T47D (cell line): ENCODE measurements at regions not wholly inside any gene's neighbourhood (a gene's known extent, or its start where the extent isn't known, plus 50 kb on each side); places are given as distances from the start of the nearest gene placed in this dataset.

ENCODE experiments used
- DNase-seq, 2 experiments: peaks; one replicate each; pipeline versions ENCODE4 v3.0.0 to v3.0.0-alpha.2; 2011 to 2012; ENCODE audit warnings: low read depth in 1 of 2, low spot score in 1 of 2
- JUND ChIP-seq: IDR thresholded peaks from 2 replicates; pipeline ENCODE4 v1.6.1; 2012; ENCODE audit warnings: low read depth
- in situ Hi-C: cut with HindIII; loops from 2 replicates; pipeline ENCODE4 v1.10.0; 2016; ENCODE audit warnings: low sequenced_read_pairs, low pct_unique_long_range_greater_than_20kb

GRCh38 chr16:65919145-65919985 is 447.1 kb upstream of the CDH5 start:
- no peak for TF ChIP-seq JUND

DNA sequence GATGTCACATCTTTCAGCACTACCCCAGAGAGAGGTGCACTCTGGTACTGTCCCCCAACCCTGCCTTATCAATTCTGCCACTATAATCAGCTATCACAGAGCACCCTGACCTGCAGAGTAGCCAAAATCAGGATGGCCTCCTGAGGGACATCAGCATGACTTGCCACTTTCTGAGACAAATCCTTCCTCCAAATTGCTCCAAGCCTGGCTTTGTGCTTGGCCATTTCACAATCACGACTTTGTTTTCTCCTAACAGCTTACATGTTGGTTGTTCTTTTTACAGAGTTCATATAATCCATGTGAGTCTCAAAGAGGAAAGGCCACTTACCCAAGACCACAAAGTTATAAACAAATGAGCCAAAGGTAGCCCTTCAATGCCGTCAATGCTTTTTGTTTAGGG is 449.0 kb upstream of the CDH5 start:
- DNase-seq: no peak
- TF ChIP-seq JUND: no peak
- in situ Hi-C loops: no loop called here

More at GRCh38 chr16:65919145-65919985, 447.1 kb upstream of the CDH5 start:
- no peak for DNase-seq
- in situ Hi-C loops: no loop called here

DNA sequence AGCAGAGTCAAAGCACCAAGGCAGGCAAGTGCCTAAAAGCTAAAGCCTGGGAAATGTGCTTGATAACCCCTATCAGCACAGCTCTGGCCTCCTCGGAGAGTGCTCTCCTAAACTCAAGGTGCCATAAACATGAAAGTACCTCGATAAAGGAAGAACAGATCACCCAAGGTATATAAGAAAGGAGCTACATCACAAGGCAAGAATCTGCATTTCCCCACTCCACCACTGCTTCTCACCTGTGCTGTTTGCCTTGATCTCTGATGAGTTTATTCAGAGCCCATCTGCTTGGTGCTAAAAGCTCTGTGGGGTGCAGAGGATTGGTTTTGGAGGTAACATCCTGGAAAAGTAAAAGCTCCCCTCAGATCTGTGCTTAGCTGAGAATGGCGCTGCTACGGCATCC is 449.5 kb upstream of the CDH5 start:
- TF ChIP-seq JUND: no peak
- DNase-seq: no peak
- in situ Hi-C loops: no loop called here

DNA sequence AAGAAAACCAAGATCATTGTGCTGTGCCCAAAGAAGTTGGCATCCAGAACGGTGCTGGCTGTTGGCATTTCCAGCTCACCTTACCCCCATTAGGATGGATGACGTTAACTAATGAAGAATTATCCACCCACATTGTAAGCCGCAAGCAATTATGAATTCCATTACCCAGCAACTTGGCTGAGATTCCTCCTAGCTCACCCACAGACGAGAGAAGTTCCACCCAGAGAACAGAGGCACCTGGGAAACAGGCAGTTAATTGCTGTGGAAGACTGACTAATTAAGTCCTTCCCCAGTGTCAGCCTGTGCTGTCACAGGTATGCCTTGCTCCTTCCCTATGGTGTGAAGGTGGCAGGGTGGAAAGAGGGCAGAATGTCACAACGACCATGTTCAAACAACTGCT is 456.2 kb upstream of the CDH5 start:
- TF ChIP-seq JUND: no peak
- no peak for DNase-seq
- in situ Hi-C loops: no loop called here

GRCh38 chr16:65909310-65910050 is 457.0 kb upstream of the CDH5 start:
- no peak for TF ChIP-seq JUND
- in situ Hi-C loops: no loop called here
- peak in 1 of 2 experiments; percentile 10 for DNase-seq

- TF ChIP-seq JUND: no peak
- in situ Hi-C loops: no loop called here
- no peak for DNase-seq
These were observed 457.9 kb upstream of the CDH5 start for GRCh38 chr16:65908568-65908967.

- no peak for DNase-seq
- in situ Hi-C loops: no loop called here
- TF ChIP-seq JUND: no peak
These were observed 461.2 kb upstream of the CDH5 start for GRCh38 chr16:65905331-65905730.

DNA sequence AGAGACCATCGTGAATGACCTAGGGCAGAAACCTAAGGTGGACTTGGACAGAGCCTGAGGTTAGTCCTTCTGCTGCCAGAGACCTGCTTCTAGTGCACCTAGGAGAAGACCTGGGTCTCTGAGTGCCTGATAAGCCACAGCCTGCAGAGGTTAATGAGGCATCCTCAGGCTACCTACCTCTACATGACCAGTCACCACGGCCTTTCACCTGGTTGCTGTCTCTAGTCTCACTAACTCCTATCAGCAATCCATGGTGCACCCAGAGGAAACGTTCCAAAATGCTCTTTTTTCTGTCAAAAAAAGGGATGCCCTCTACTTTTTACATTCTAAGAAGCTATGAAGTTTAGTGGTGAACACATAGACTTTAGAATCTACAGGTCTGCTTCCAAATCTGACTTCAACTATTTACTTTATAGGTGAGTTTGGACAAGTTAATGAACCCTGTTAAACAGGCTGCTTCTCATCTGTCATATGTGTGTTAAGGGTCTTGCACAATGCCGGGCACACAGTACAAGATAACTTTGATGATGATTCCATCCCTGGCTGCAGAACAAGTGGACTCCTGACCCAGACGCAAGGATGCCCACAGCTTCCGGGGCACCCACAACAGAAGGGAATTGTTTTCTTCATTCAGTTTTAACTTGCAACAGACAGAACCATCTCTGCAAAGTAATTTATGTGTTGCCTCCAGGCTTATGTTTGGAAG is 469.9 kb upstream of the CDH5 start:
- in situ Hi-C loops: no loop called here
- no peak for TF ChIP-seq JUND

DNA sequence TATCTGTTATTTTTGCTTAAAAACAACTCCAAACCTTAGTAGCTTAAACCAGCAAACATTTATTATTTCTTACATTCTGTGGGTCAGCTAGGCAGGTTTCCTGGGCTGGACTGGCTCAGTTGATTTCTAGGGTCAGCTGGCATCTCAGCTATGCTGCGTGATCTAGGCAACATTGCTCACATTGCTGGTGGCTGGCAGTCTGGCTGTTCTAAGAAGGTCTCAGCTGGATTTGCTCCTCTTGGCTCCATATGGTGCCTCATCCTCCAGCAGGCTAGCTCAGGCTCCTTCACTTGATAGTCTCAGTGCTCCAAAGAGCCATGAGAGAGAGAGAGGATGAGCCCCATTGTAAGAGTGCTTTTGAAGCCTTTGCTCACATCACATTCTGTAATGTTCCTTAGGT is 470.6 kb upstream of the CDH5 start:
- no peak for DNase-seq
- in situ Hi-C loops: no loop called here
- TF ChIP-seq JUND: no peak

More for the DNA sequence above, 469.9 kb upstream of the CDH5 start:
- no peak for DNase-seq

DNA sequence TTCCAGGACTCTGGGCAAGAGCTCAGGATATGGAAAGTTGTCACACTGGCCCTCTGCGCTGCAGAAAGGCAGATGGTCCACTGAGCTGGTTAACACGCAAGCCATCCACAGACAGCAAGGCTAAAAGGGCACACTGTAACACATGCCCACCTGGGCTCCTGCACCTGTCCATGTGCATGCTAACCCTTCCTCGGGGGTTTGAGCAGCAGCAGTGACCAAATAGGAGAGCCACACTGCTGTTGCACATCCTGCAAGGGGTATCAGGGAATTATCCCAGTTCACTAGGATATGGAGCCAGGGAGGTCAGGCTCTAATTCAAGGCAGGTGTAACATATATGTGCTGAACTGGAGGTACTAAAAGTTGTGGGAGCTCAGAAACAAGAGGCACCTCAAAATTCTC is 471.0 kb upstream of the CDH5 start:
- in situ Hi-C loops: no loop called here
- no peak for DNase-seq
- no peak for TF ChIP-seq JUND

DNA sequence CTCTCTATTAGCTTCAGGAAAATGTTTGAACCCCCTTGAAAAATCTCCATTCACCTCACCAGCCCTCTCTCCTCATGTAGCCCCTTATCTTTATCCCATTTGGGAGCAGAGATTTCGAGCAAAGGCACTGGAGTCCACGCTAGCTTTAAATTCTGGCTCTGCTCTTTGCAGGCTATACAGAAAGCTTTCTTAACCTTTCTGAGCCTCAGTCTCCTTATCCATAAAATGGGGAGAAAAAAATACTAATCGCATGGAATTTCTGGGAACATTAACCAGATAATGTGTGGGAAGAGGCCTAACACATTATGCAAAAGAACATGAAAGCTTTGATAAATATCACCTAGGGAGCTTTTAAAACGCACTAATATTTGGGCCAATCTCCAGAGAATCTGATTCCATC is 476.3 kb upstream of the CDH5 start:
- in situ Hi-C loops: no loop called here
- TF ChIP-seq JUND: no peak
- no peak for DNase-seq

DNA sequence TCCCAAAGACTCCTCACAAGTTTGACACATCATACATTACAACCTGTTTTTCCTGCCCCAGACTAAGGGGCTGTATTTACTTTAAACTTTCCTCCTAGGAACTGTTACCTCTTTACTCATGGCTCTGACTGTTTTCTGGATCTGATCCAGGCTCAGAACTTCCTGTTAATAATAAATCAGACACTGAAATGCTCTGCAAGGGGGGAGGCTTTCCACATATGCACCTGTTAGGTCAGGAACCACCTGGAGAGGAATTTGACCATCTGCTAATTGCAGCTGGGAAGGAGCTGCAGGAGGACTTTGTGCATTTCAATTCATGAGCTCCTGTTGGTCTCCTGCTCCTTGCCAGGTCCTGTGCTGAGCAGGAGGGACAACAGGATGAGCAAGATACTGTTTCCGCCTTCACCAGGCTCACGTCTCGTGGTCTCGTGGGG is 476.9 kb upstream of the CDH5 start:
- TF ChIP-seq JUND: no peak
- DNase-seq: peak; percentile 12 to 88
- in situ Hi-C loops: no loop called here

DNA sequence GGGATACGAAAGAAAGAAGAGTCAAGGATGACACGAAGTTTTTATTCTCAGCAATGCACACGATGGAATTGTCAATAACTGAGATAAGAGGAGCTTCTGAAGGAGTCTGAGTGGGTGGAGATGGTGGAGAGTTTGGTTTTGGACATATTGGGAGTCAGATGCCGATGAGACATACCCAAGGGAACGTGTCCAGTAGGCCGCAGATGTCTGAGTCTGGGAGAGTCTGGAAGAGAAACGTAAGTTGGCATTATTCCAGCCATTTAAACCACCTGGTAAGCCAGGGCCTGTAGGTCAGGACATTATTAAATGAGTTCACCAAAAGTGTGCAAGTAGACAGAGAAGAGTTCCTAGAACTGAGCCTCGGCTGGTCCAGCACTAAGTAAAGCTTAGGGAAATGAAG is 478.3 kb upstream of the CDH5 start:
- no peak for TF ChIP-seq JUND
- DNase-seq: no peak
- in situ Hi-C loops: no loop called here
